Parathyroid adenoma (tissue), 2 donors: ENCODE measurements at regions not wholly inside any gene's neighbourhood (a gene's known extent, or its start where the extent isn't known, plus 50 kb on each side); places are given as distances from the start of the nearest gene placed in this dataset.

Source experiments
- H2AFZ ChIP-seq: fragments of 300-600 bp; sonication (generic); one replicate; pipeline ENCODE4 v1.7.0; 2017; ENCODE audit warnings: antibody characterized with exemption, mild to moderate bottlenecking
- H3K27ac ChIP-seq: fragments of 300-600 bp; sonication (generic); one replicate; pipeline ENCODE4 v1.7.0; 2017
- H3K27me3 ChIP-seq: fragments of 300-600 bp; sonication (generic); one replicate; pipeline ENCODE4 v1.7.0; 2017; ENCODE audit warnings: low read length; ENCODE audit not compliant: control insufficient read depth, insufficient read depth
- H3K36me3 ChIP-seq: fragments of 300-600 bp; sonication (generic); one replicate; pipeline ENCODE4 v1.7.0; 2017; ENCODE audit warnings: low read length; ENCODE audit not compliant: control insufficient read depth, insufficient read depth
- H3K4me1 ChIP-seq: fragments of 300-600 bp; sonication (generic); one replicate; pipeline ENCODE4 v1.7.0; 2017; ENCODE audit warnings: control low read depth
- H3K4me2 ChIP-seq: fragments of 300-600 bp; sonication (generic); one replicate; pipeline ENCODE4 v1.7.0; 2017; ENCODE audit warnings: low read length
- H3K4me3 ChIP-seq: fragments of 300-600 bp; sonication (generic); one replicate; pipeline ENCODE4 v1.7.0; 2017; ENCODE audit warnings: low read depth, low read length
- H3K79me2 ChIP-seq: fragments of 300-600 bp; sonication (generic); one replicate; pipeline ENCODE4 v1.7.0; 2017; ENCODE audit warnings: control low read depth
- H3K9ac ChIP-seq: fragments of 300-600 bp; sonication (generic); one replicate; pipeline ENCODE4 v1.7.0; 2017; ENCODE audit warnings: mild to moderate bottlenecking
- H3K9me3 ChIP-seq: fragments of 300-600 bp; sonication (generic); one replicate; pipeline ENCODE4 v1.7.0; 2017; ENCODE audit warnings: low read length; ENCODE audit not compliant: control insufficient read depth
- CTCF ChIP-seq: fragments of 300-600 bp; sonication (generic); IDR thresholded peaks from one replicate; pipeline ENCODE4 v1.7.0; 2017; ENCODE audit warnings: antibody characterized with exemption, mild to moderate bottlenecking
- donor health status: primary hyperparathyroidism.

GRCh38 chr1:218948446-218948845 lies 225.2 kb upstream of the LYPLAL1 start:
- no peak overlapping the region for H2AFZ ChIP-seq
- H3K4me1 ChIP-seq = no peaks in the 10 kb centered on the region
- H3K27me3 ChIP-seq = no peaks in the 10 kb centered on the region
- H3K4me2 ChIP-seq = no peak overlapping the region
- no peak overlapping the region for H3K4me3 ChIP-seq
- H3K9ac ChIP-seq = no peak overlapping the region
- no peaks in the 10 kb centered on the region for H3K79me2 ChIP-seq
- H3K9me3 ChIP-seq = no peaks in the 10 kb centered on the region
- no peak for TF ChIP-seq CTCF
- H3K36me3 ChIP-seq = no peaks in the 10 kb centered on the region
- H3K27ac ChIP-seq = no peak overlapping the region

DNA sequence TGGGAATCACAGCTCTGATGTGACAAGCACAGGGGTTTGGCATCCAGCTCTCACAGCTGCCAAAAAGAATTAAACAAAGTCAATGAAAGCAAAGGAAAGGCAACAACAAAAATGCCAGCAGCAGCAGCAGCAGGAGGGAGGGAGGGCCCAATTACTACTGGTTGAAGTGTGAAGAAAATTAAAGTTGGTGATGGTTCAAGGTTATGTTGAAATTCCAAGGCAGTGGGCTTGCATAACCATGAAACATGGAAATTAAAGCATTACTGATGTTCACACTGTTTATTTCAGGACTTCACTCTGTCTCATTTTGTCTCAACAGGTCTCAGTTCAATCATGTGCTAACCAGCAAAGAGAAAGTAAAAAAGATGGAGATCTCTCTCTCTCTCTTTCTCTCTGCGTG lies 220.3 kb upstream of the LYPLAL1 start:
- no peak overlapping the region for H3K4me2 ChIP-seq
- no peaks in the 10 kb centered on the region for H3K36me3 ChIP-seq
- no peak overlapping the region for H3K4me3 ChIP-seq
- no peak for TF ChIP-seq CTCF
- no peak overlapping the region for H2AFZ ChIP-seq
- no peaks in the 10 kb centered on the region for H3K79me2 ChIP-seq
- no peak overlapping the region for H3K9ac ChIP-seq
- H3K9me3 ChIP-seq = no peaks in the 10 kb centered on the region
- no peak overlapping the region for H3K27ac ChIP-seq
- no peaks in the 10 kb centered on the region for H3K4me1 ChIP-seq
- H3K27me3 ChIP-seq = no peaks in the 10 kb centered on the region

DNA sequence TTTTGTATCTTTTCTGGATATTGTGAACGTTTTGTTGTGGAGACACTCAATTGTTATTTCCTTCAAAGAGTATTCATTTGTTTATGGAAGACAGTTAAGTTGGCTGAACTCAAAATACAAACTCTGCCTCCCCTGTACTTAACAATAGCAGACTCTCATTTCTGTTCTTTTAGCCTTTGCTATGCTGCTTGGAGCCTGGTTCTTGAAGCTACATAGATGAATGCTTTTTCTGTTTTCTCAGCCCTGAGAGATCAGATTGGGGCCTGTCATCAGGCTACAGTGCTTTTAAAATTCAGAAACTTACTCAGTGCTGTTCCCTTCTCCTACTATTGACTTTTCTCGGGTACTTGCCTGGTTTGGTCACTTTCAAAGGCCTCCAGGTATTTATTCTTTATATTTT lies 215.7 kb upstream of the LYPLAL1 start:
- Histone ChIP-seq H3K9me3 (no peaks in the 10 kb centered on the region), H2AFZ (no peak overlapping the region), H3K79me2 (no peaks in the 10 kb centered on the region), H3K27ac (no peak overlapping the region), H3K4me1 (no peaks in the 10 kb centered on the region), H3K4me3 (no peak overlapping the region), H3K9ac (no peak overlapping the region), H3K4me2 (no peak overlapping the region), H3K27me3 (no peaks in the 10 kb centered on the region), H3K36me3 (no peaks in the 10 kb centered on the region)
- no peak for TF ChIP-seq CTCF

- Histone ChIP-seq H3K4me3 (no peak overlapping the region), H2AFZ (no peak overlapping the region), H3K9ac (no peak overlapping the region), H3K27ac (no peak overlapping the region), H3K9me3 (no peaks in the 10 kb centered on the region), H3K27me3 (no peaks in the 10 kb centered on the region), H3K79me2 (no peaks in the 10 kb centered on the region), H3K4me1 (no peaks in the 10 kb centered on the region), H3K36me3 (no peaks in the 10 kb centered on the region), H3K4me2 (no peak overlapping the region)
- TF ChIP-seq CTCF = no peak
These were observed 213.9 kb upstream of the LYPLAL1 start for GRCh38 chr1:218959784-218960183.

DNA sequence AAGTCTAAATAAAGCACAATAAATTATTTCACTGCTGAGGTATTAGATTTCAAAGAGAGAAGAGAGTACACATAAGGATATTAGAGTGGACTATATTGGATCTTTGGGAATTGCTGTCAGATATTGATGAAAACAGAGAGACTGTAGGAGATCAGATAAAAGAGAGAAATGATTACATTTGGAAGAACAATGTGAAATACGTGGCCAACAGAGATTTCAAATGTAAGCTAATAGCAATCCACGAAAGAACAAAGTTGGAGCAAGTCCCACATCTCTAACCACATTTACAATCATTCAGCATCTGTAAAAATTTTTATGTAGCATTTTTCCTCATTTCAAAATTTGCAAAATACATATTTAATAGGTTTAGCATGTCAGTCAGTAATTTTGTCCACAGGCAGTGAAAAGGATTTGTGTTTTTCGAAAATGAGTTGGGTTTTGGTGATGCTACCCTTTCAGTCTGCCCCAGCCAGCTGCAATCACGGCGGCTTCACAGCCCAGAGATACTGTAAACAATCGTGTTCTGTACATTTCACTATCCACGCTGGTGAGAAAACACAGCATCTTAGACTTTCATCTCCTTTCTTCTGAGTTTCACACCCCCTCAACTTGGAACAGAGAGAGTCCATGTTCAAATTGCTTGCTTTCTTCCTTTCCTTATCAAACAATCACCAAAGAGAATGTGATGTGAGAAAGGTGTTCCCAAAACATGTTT lies 209.1 kb upstream of the LYPLAL1 start:
- Histone ChIP-seq H2AFZ (no peak overlapping the region), H3K27me3 (no peaks in the 10 kb centered on the region), H3K79me2 (no peaks in the 10 kb centered on the region), H3K4me1 (no peaks in the 10 kb centered on the region), H3K36me3 (no peaks in the 10 kb centered on the region), H3K9ac (no peak overlapping the region), H3K4me2 (no peak overlapping the region), H3K4me3 (no peak overlapping the region), H3K27ac (no peak overlapping the region), H3K9me3 (no peaks in the 10 kb centered on the region)
- TF ChIP-seq CTCF = no peak
